ENCODE measurements at regions not wholly inside any gene's neighbourhood (a gene's known extent, or its start where the extent isn't known, plus 50 kb on each side); places are given as distances from the start of the nearest gene placed in this dataset.

DNA sequence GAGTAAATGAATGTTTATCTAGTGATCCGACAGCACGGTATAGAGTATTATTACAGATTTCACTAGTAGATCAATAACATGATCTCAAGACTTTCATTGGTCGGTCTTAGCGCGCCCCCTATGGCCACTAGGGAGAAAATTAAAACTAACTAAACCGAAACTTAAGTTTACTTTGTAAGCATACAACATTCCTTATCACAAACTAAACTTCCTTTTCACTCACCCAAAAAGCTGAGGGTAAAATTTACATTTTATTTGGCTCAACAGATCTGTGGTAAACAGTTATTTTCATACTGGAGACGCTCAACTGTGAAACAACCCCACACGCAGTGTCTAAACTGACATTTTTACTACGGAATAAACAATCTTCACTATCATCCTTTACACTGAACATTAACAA is 215.6 kb upstream of the MAP2 start:
- TF ChIP-seq, protein P1, sequence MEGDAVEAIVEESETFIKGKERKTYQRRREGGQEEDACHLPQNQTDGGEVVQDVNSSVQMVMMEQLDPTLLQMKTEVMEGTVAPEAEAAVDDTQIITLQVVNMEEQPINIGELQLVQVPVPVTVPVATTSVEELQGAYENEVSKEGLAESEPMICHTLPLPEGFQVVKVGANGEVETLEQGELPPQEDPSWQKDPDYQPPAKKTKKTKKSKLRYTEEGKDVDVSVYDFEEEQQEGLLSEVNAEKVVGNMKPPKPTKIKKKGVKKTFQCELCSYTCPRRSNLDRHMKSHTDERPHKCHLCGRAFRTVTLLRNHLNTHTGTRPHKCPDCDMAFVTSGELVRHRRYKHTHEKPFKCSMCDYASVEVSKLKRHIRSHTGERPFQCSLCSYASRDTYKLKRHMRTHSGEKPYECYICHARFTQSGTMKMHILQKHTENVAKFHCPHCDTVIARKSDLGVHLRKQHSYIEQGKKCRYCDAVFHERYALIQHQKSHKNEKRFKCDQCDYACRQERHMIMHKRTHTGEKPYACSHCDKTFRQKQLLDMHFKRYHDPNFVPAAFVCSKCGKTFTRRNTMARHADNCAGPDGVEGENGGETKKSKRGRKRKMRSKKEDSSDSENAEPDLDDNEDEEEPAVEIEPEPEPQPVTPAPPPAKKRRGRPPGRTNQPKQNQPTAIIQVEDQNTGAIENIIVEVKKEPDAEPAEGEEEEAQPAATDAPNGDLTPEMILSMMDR (IDR thresholded peaks at IDR 0.05; ENCODE audit: borderline replicate concordance, extremely low read depth, low read length, poor library complexity, severe bottlenecking), result no peak
- no peak for TF ChIP-seq EZH2 (IDR thresholded peaks at IDR 0.05; ENCODE audit: borderline replicate concordance, low read depth, low read length, severe bottlenecking)

All from DND-41 (cell line).